HL-60 (cell line): ENCODE measurements at regions not wholly inside any gene's neighbourhood (a gene's known extent, or its start where the extent isn't known, plus 50 kb on each side); places are given as distances from the start of the nearest gene placed in this dataset.

Experiments
- DNase-seq, 2 experiments: peaks; one replicate each; pipeline ENCODE4 v3.0.0-alpha.2; 2010 to 2020; ENCODE audit warnings: low read depth in 1 of 2, low spot score in 1 of 2
- H3K27ac ChIP-seq: fragments of 250-450 bp; sonication (Bioruptor Pico); replicated peaks from 2 replicates; pipeline ENCODE4 v1.5.1; 2020; ENCODE audit warnings: mild to moderate bottlenecking, moderate library complexity
- H3K27me3 ChIP-seq: fragments of 250-450 bp; sonication (Bioruptor Pico); 2 replicates; pipeline ENCODE4 v1.5.1; 2021; ENCODE audit warnings: mild to moderate bottlenecking, moderate library complexity; ENCODE audit not compliant: insufficient read depth, poor library complexity, severe bottlenecking
- H3K4me3 ChIP-seq: replicated peaks from 2 replicates; pipeline ENCODE4 v1.5.1; 2011; ENCODE audit warnings: mild to moderate bottlenecking, control low read depth, low read length; ENCODE audit not compliant: insufficient read depth
- CTCF ChIP-seq: IDR thresholded peaks from one replicate; pipeline ENCODE4 v1.5.1; 2011; ENCODE audit warnings: low read length, control low read depth, inconsistent platforms; ENCODE audit not compliant: insufficient read depth
- GABPA ChIP-seq: IDR thresholded peaks from 2 replicates; pipeline ENCODE4 v1.6.1; 2012; ENCODE audit warnings: low read depth
- POLR2AphosphoS5 ChIP-seq: IDR thresholded peaks from 2 replicates; pipeline ENCODE4 v1.6.1; 2012; ENCODE audit warnings: low read depth
- REST ChIP-seq: IDR thresholded peaks from 2 replicates; pipeline ENCODE4 v1.6.1; 2012; ENCODE audit warnings: low read depth; ENCODE audit not compliant: insufficient replicate concordance
- SPI1 ChIP-seq: IDR thresholded peaks from 2 replicates; pipeline ENCODE4 v1.6.1; 2012; ENCODE audit warnings: low read depth, mild to moderate bottlenecking, borderline replicate concordance

- H3K27me3 ChIP-seq, result no peaks in the 10 kb centered on the region
- peak in 1 of 2 experiments; percentile 6 for DNase-seq
- no peak overlapping the region for H3K27ac ChIP-seq
- no peak for TF ChIP-seq GABPA
- peak; percentile 42 for TF ChIP-seq CTCF
- H3K4me3 ChIP-seq, result no peak overlapping the region
Measured at GRCh38 chr6:50602292-50602691, 111.0 kb upstream of the TFAP2D start.

GRCh38 chr6:50608421-50608820 is 104.9 kb upstream of the TFAP2D start:
- no peak for TF ChIP-seq GABPA
- TF ChIP-seq CTCF, result no peak
- TF ChIP-seq POLR2AphosphoS5, result no peak
- TF ChIP-seq SPI1, result no peak
- no peak for TF ChIP-seq REST
- Histone ChIP-seq H3K27me3 (no peaks in the 10 kb centered on the region), H3K27ac (no peak overlapping the region), H3K4me3 (no peak overlapping the region)
- no peak for DNase-seq

GRCh38 chr6:50610562-50610961 is 102.8 kb upstream of the TFAP2D start:
- Histone ChIP-seq H3K27ac (no peak overlapping the region), H3K4me3 (no peak overlapping the region), H3K27me3 (no peaks in the 10 kb centered on the region)
- no peak for DNase-seq
- TF ChIP-seq GABPA (no peak), POLR2AphosphoS5 (no peak), CTCF (no peak), SPI1 (no peak), REST (no peak)

- no peak overlapping the region for H3K4me3 ChIP-seq
- DNase-seq, result no peak
- TF ChIP-seq CTCF (no peak), SPI1 (no peak), GABPA (no peak), REST (no peak), POLR2AphosphoS5 (no peak)
- no peak overlapping the region for H3K27ac ChIP-seq
- no peaks in the 10 kb centered on the region for H3K27me3 ChIP-seq
Measured at GRCh38 chr6:50635429-50635828, 77.9 kb upstream of the TFAP2D start.
